ENCODE measurements at regions not wholly inside any gene's neighbourhood (a gene's known extent, or its start where the extent isn't known, plus 50 kb on each side); places are given as distances from the start of the nearest gene placed in this dataset.

DNA sequence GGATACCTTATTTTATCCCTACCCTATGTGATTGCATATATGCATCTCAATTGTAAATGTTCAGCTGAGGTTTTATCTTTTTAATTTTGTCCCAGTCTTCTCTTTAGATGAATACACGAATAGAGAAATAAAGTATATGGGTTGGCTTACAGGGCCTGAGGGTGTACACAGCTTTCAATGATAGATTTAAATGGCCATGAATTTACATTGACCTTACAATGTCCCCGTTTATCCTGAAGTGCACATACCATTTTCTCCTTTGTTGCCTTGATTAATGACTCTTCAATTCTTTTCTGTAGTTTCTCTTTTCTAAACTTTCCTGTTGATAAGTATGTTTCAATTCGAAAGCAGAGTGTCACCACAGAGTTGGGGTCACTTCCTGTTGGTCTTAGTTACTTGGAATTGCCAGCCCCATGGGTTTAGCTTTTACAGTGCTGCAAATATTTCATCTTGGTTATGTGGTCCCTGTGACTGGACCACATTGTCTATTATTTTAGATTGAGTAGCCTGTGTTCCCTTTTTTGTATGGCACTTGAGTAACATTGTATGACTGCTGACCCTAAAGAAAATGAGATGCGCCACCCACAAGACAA is 1616.3 kb upstream of the ACVR2A start:
- CTCF ChIA-PET, result no interaction called here
- peaks cover 7% of the 10 kb centered on the region for H3K4me1 Mint-ChIP-seq
- intact Hi-C loops (cut with micrococcal nuclease), result no loop called here
- no peaks in the 10 kb centered on the region for H3K79me2 ChIP-seq (ENCODE audit: control insufficient read depth, insufficient read depth, low read length)
- H3K9ac ChIP-seq (ENCODE audit: low read length), result no peak overlapping the region
- no peak overlapping the region for H3K4me3 Mint-ChIP-seq
- no peak overlapping the region for H3K4me2 ChIP-seq (replicated peaks; ENCODE audit: low read depth, low read length, poor library complexity, severe bottlenecking)
- POLR2A ChIA-PET, result no interaction called here
- H3K27me3 ChIP-seq (replicated peaks in 1 of 4; ENCODE audit: control extremely low read depth in 1 of 4, control insufficient read depth in 3 of 4, insufficient read depth in 4 of 4, low read length in 3 of 4), result no peaks in the 10 kb centered on the region
- H4K20me1 ChIP-seq (ENCODE audit: control insufficient read depth, insufficient read depth, low read length, poor library complexity, severe bottlenecking), result no peaks in the 10 kb centered on the region
- no peak for ATAC-seq (ENCODE audit: low read depth)
- no peak overlapping the region for H3K27ac Mint-ChIP-seq
- no peak overlapping the region for H2AFZ ChIP-seq (ENCODE audit: insufficient read depth, low read depth, low read length, poor library complexity, severe bottlenecking)
- TF ChIP-seq, protein P1, sequence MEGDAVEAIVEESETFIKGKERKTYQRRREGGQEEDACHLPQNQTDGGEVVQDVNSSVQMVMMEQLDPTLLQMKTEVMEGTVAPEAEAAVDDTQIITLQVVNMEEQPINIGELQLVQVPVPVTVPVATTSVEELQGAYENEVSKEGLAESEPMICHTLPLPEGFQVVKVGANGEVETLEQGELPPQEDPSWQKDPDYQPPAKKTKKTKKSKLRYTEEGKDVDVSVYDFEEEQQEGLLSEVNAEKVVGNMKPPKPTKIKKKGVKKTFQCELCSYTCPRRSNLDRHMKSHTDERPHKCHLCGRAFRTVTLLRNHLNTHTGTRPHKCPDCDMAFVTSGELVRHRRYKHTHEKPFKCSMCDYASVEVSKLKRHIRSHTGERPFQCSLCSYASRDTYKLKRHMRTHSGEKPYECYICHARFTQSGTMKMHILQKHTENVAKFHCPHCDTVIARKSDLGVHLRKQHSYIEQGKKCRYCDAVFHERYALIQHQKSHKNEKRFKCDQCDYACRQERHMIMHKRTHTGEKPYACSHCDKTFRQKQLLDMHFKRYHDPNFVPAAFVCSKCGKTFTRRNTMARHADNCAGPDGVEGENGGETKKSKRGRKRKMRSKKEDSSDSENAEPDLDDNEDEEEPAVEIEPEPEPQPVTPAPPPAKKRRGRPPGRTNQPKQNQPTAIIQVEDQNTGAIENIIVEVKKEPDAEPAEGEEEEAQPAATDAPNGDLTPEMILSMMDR (IDR thresholded peaks at IDR 0.05), result no peak
- no peak for TF ChIP-seq EZH2 (IDR thresholded peaks at IDR 0.05; ENCODE audit: borderline replicate concordance, insufficient read depth, low read depth, low read length, poor library complexity, severe bottlenecking)
- H3K4me3 ChIP-seq (ENCODE audit: control extremely low read depth in 1 of 5, extremely low read depth in 1 of 5, insufficient read depth in 1 of 5, low read depth in 2 of 5, low read length in 4 of 5), result no peak overlapping the region
- no peak for DNase-seq
- H3K27ac ChIP-seq (ENCODE audit: low read length in 2 of 2), result no peak overlapping the region
- H3K9me3 ChIP-seq (ENCODE audit: control extremely low read depth in 1 of 3, control insufficient read depth in 2 of 3, insufficient read depth in 1 of 3, low read length in 2 of 3), result no peaks in the 10 kb centered on the region
- 32% methylated on average over 2 of the region's 4 CpGs for WGBS (ENCODE audit: insufficient coverage)
- H3K4me1 ChIP-seq (ENCODE audit: control insufficient read depth in 2 of 2, insufficient read depth in 2 of 2, low read length in 2 of 2), result no peaks in the 10 kb centered on the region
- H3K9me3 Mint-ChIP-seq (ENCODE audit: insufficient read depth), result no peaks in the 10 kb centered on the region
- no peaks in the 10 kb centered on the region for H3K36me3 ChIP-seq (replicated peaks in 1 of 2; ENCODE audit: control extremely low read depth in 1 of 2, control insufficient read depth in 1 of 2, extremely low read depth in 1 of 2, insufficient read depth in 2 of 2, low read length in 1 of 2)
- no peaks in the 10 kb centered on the region for H3K27me3 Mint-ChIP-seq

DNA sequence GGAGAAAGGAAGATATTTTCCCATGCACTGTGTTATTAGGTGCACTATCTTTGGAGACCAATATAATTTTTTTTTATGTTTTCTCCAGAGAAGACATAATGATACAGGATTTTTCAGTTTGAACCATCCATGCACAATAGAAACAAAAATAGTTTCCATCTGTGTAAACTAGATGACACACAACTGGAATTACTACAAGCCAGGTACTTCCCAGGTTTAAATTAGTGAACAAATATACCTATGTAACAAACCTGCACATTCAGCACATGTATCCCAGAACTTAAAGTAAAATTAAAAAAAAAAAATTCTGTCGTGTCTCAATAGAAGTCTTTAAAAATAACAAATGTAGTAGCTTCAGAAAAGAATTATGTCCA is 1616.8 kb upstream of the ACVR2A start:
- H3K27me3 Mint-ChIP-seq, result no peaks in the 10 kb centered on the region
- TF ChIP-seq, protein P1 (IDR thresholded peaks at IDR 0.05), result no peak
- TF ChIP-seq EZH2 (IDR thresholded peaks at IDR 0.05; ENCODE audit: borderline replicate concordance, insufficient read depth, low read depth, low read length, poor library complexity, severe bottlenecking), result no peak
- H3K9me3 ChIP-seq (ENCODE audit: control extremely low read depth in 1 of 3, control insufficient read depth in 2 of 3, insufficient read depth in 1 of 3, low read length in 2 of 3), result no peaks in the 10 kb centered on the region
- CTCF ChIA-PET, result no interaction called here
- no peak overlapping the region for H3K9ac ChIP-seq (ENCODE audit: low read length)
- H3K36me3 ChIP-seq (replicated peaks in 1 of 2; ENCODE audit: control extremely low read depth in 1 of 2, control insufficient read depth in 1 of 2, extremely low read depth in 1 of 2, insufficient read depth in 2 of 2, low read length in 1 of 2), result no peaks in the 10 kb centered on the region
- intact Hi-C loops (cut with micrococcal nuclease), result no loop called here
- ATAC-seq (ENCODE audit: low read depth) (no peak), DNase-seq (no peak)
- no peaks in the 10 kb centered on the region for H4K20me1 ChIP-seq (ENCODE audit: control insufficient read depth, insufficient read depth, low read length, poor library complexity, severe bottlenecking)
- H3K27ac ChIP-seq (ENCODE audit: low read length in 2 of 2), result no peak overlapping the region
- H3K4me3 Mint-ChIP-seq, result no peak overlapping the region
- H3K4me3 ChIP-seq (ENCODE audit: control extremely low read depth in 1 of 5, extremely low read depth in 1 of 5, insufficient read depth in 1 of 5, low read depth in 2 of 5, low read length in 4 of 5), result no peak overlapping the region
- POLR2A ChIA-PET, result no interaction called here
- WGBS (ENCODE audit: insufficient coverage), result no CpG with 5 or more reads among the region's 1 CpG
- no peak overlapping the region for H2AFZ ChIP-seq (ENCODE audit: insufficient read depth, low read depth, low read length, poor library complexity, severe bottlenecking)
- H3K9me3 Mint-ChIP-seq (ENCODE audit: insufficient read depth), result no peaks in the 10 kb centered on the region
- H3K79me2 ChIP-seq (ENCODE audit: control insufficient read depth, insufficient read depth, low read length), result no peaks in the 10 kb centered on the region
- H3K4me1 Mint-ChIP-seq, result peaks cover 7% of the 10 kb centered on the region
- H3K27ac Mint-ChIP-seq, result no peak overlapping the region
- no peaks in the 10 kb centered on the region for H3K27me3 ChIP-seq (replicated peaks in 1 of 4; ENCODE audit: control extremely low read depth in 1 of 4, control insufficient read depth in 3 of 4, insufficient read depth in 4 of 4, low read length in 3 of 4)
- H3K4me2 ChIP-seq (replicated peaks; ENCODE audit: low read depth, low read length, poor library complexity, severe bottlenecking), result no peak overlapping the region
- H3K4me1 ChIP-seq (ENCODE audit: control insufficient read depth in 2 of 2, insufficient read depth in 2 of 2, low read length in 2 of 2), result no peaks in the 10 kb centered on the region
